Gastrocnemius medialis (tissue), 4 donors: ENCODE measurements at regions not wholly inside any gene's neighbourhood (a gene's known extent, or its start where the extent isn't known, plus 50 kb on each side); places are given as distances from the start of the nearest gene placed in this dataset.
A peak's percentile ranks its signal among the peaks of the same experiment; 100 is the strongest.

ENCODE experiments used
- ATAC-seq, 2 donors: fragments of 150-250 bp; one replicate each; pipeline ENCODE4 v1.9.1; 2016
- DNase-seq, 2 donors: peaks; one replicate each; pipeline ENCODE4 v3.0.0-alpha.2; 2019
- H3K27ac ChIP-seq, 4 donors: fragments of 200-600 bp; sonication (generic); 1 replicate in 1 of 4; 2 replicates in 3 of 4; pipeline ENCODE4 v1.5.1; 2016 to 2018; ENCODE audit warnings: mild to moderate bottlenecking in 2 of 4, moderate library complexity in 1 of 4
- H3K27me3 ChIP-seq, 3 donors: fragments of 200-600 bp; sonication (generic) in 2 of 3; 1 replicate in 1 of 3; 2 replicates in 2 of 3; pipeline versions ENCODE4 v1.5.1 to v1.6.0; 2016 to 2019; ENCODE audit warnings: mild to moderate bottlenecking in 1 of 3, moderate library complexity in 1 of 3
- H3K36me3 ChIP-seq, 2 donors: fragments of 200-600 bp; sonication (generic) in 1 of 2; one replicate each; pipeline ENCODE4 v1.5.1; 2017 to 2018
- H3K4me1 ChIP-seq, 2 donors: fragments of 200-600 bp; sonication (generic) in 1 of 2; one replicate each; pipeline ENCODE4 v1.5.1; 2016 to 2017; ENCODE audit warnings: mild to moderate bottlenecking in 2 of 2
- H3K4me3 ChIP-seq, 4 donors: fragments of 200-600 bp; sonication (generic) in 3 of 4; 1 replicate in 1 of 4; 2 replicates in 3 of 4; pipeline ENCODE4 v1.5.1; 2016 to 2019; ENCODE audit warnings: mild to moderate bottlenecking in 2 of 4
- H3K9me3 ChIP-seq, 3 donors: fragments of 200-600 bp; sonication (generic) in 2 of 3; 1 replicate in 1 of 3; 2 replicates in 2 of 3; pipeline ENCODE4 v1.5.1; 2016 to 2019
- CTCF ChIP-seq, 5 experiments: fragments of 450-650 bp in 3 of 5; fragments of 200-600 bp in 2 of 5; sonication (generic) in 2 of 5; IDR thresholded peaks in 4 of 5; conservative IDR thresholded peaks in 1 of 5; 1 replicate in 4 of 5; 2 replicates in 1 of 5; pipeline ENCODE4 v1.5.1; 2016 to 2019; ENCODE audit warnings: antibody characterized with exemption in 5 of 5, mild to moderate bottlenecking in 3 of 5, moderate library complexity in 3 of 5
- POLR2A ChIP-seq, 2 donors: fragments of 450-650 bp; IDR thresholded peaks; one replicate each; pipeline ENCODE4 v1.6.1; 2017; ENCODE audit warnings: antibody characterized with exemption in 2 of 2, mild to moderate bottlenecking in 2 of 2, moderate library complexity in 2 of 2
- in situ Hi-C, 4 donors: fragments of 200-750 bp; cut with MboI; loops; one replicate each; pipeline versions ENCODE4 v1.15.0 to v1.8.0; 2017; ENCODE audit warnings: low sequenced_read_pairs in 4 of 4
- intact Hi-C: fragments of 100-400 bp; cut with DNase I; formaldehyde crosslinking; loops from one replicate; pipeline ENCODE4 v1.15.1; 2023; ENCODE audit warnings: low total_unique reads

DNA sequence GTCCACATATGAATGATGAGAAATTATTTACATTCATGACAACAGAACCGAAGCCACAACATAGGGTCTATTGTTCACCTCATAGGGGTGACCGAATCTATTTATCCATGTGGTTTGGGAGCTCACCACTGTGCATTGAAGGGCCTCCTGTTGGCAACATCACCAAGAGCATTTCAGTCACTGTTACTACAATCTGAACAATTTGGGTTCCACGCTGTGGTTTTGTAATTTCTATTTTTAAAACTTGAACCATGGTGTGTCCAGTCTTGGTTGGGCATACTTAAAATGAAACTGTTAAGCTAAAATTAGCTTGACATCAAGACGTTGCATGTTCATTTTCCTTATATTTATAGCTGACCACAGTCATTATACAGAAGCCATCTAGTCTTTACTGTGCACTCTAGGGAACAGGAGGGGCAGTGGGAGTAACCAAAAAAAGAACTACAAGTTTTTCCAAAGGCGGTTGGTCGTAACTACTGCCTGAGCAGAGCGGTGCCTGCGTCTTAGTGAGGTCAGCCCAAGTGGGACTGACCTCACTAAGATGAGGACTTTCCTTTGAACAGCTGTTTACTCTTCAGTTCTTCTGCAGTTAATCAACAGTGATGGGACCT lies 192.1 kb downstream of the SPRY1 start:
- DNase-seq (peak; percentile 13 to 41), ATAC-seq (peak; percentile 81 to 86)
- Histone ChIP-seq H3K36me3 (no peaks in the 10 kb centered on the region), H3K27ac (peak overlapping the region; percentile 84 to 91 (median 87)), H3K27me3 (no peaks in the 10 kb centered on the region), H3K4me1 (peaks cover 14 to 21% of the 10 kb centered on the region in 2 donors), H3K9me3 (no peaks in the 10 kb centered on the region), H3K4me3 (peak overlapping the region; percentile 3 to 14 (median 9))
- in situ Hi-C loops (no loop called here), intact Hi-C loops (loop anchor here (1.0 to 5.0 kb wide), 5 partner anchors 11 to 244 kb away; partner anchors contain the start of gene SPRY1)
- no peak for TF ChIP-seq CTCF (IDR thresholded peaks at IDR 0.05 in 4 of 5, conservative IDR thresholded peaks at IDR 0.05 in 1 of 5)
- TF ChIP-seq POLR2A (IDR thresholded peaks at IDR 0.05): peak in 1 of 2 donors; percentile 50

DNA sequence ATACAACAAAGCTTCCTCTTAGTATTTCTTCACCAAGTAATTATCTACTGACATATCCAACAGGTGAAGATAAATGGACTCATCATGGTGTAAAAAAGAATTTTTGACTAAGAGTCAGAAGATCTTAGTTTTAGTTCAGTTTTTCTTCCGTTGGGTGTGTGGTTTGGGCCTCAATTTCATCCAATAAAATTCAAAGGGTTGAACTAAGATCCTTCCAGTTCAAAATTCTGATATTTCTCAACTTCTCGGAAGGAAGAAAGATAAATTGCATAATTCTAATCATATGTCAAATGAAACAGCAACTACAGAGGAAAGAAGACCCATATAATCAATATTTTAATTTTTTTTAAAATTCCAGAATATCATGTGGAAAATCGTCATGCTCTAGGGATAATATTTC lies 192.7 kb downstream of the SPRY1 start:
- intact Hi-C loops: loop anchor here (2.0 to 5.0 kb wide), 3 partner anchors 82 to 243 kb away; partner anchors contain the start of gene SPRY1
- in situ Hi-C loops: no loop called here

DNA sequence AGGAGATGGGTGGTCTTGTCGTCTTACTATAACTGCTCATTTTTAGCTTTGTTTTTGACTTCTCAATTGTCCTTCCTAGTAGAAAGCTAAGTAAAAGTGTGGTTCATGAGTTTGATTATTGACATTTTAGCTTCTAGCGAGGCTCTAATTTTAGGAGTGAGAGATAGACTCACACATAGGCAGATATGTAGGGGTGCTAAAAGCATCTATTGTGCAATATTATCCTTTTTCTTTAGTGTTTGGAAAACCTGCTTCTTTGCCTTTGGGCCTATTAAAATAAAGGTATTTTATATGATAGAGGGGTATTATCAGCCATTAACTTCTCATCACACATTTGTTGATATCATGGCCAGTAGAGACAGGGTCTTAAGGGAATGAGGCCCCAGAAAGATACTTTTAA lies 195.3 kb downstream of the SPRY1 start:
- in situ Hi-C loops (loop anchor here in 1 of 4 donors (10.0 kb wide), 1 partner anchor 187 kb away; no protein-coding TSS in a partner anchor), intact Hi-C loops (no loop called here)
- H3K4me3 ChIP-seq: no peak overlapping the region
- DNase-seq (no peak), ATAC-seq (no peak)
- H3K9me3 ChIP-seq: no peaks in the 10 kb centered on the region
- no peak overlapping the region for H3K27ac ChIP-seq
- H3K4me1 ChIP-seq: peaks cover 14 to 21% of the 10 kb centered on the region in 2 donors
- H3K36me3 ChIP-seq: no peaks in the 10 kb centered on the region
- TF ChIP-seq CTCF (IDR thresholded peaks at IDR 0.05 in 4 of 5, conservative IDR thresholded peaks at IDR 0.05 in 1 of 5) (no peak), POLR2A (IDR thresholded peaks at IDR 0.05) (no peak)
- no peaks in the 10 kb centered on the region for H3K27me3 ChIP-seq

More for the DNA sequence above, 192.7 kb downstream of the SPRY1 start:
- no peaks in the 10 kb centered on the region for H3K9me3 ChIP-seq
- no peaks in the 10 kb centered on the region for H3K36me3 ChIP-seq
- peak overlapping the region in 1 of 4 donors; percentile 8 for H3K4me3 ChIP-seq
- peaks cover 14 to 21% of the 10 kb centered on the region in 2 donors for H3K4me1 ChIP-seq
- TF ChIP-seq CTCF (IDR thresholded peaks at IDR 0.05 in 4 of 5, conservative IDR thresholded peaks at IDR 0.05 in 1 of 5) (no peak), POLR2A (IDR thresholded peaks at IDR 0.05) (no peak)
- no peak for ATAC-seq
- DNase-seq: no peak
- H3K27ac ChIP-seq: peak overlapping the region; percentile 84 to 91 (median 87)
- no peaks in the 10 kb centered on the region for H3K27me3 ChIP-seq

DNA sequence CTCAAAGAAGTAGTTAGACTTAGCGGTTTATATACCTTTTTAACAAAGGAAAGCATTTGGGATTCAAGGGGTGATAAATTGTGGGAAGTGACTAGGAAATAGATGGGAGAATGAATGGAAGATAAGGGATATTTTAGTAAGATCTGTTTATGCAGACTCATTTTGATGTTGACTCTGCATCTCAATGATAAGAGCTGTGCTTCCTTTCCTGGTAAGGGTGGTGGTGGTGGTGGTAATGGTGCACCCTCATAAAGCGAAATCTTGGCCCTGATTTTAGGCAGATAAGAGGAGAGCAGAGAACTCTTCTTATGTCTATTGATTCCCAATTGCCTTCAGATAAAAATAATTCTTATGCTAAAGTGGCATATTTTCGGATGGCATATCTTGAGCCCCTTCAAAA lies 197.1 kb downstream of the SPRY1 start:
- DNase-seq (no peak), ATAC-seq (no peak)
- no peaks in the 10 kb centered on the region for H3K27me3 ChIP-seq
- H3K9me3 ChIP-seq: no peaks in the 10 kb centered on the region
- intact Hi-C loops: no loop called here
- no peak overlapping the region for H3K27ac ChIP-seq
- H3K4me3 ChIP-seq: no peak overlapping the region
- peaks cover 8 to 9% of the 10 kb centered on the region in 2 donors for H3K4me1 ChIP-seq
- H3K36me3 ChIP-seq: no peaks in the 10 kb centered on the region
- in situ Hi-C loops: loop anchor here in 1 of 4 donors (10.0 kb wide), 1 partner anchor 189 kb away; no protein-coding TSS in a partner anchor
- no peak for TF ChIP-seq POLR2A (IDR thresholded peaks at IDR 0.05)
- TF ChIP-seq CTCF (IDR thresholded peaks at IDR 0.05 in 4 of 5, conservative IDR thresholded peaks at IDR 0.05 in 1 of 5): no peak
